GM06990 (cell line): ENCODE measurements at regions not wholly inside any gene's neighbourhood (a gene's known extent, or its start where the extent isn't known, plus 50 kb on each side); places are given as distances from the start of the nearest gene placed in this dataset.

Experiments used
- DNase-seq: peaks from one replicate; pipeline ENCODE4 v3.0.0-alpha.2; 2011; ENCODE audit not compliant: insufficient read length; ENCODE audit errors: extremely low read depth
- H3K27me3 ChIP-seq: replicated peaks from 2 replicates; pipeline ENCODE4 v1.6.0; 2011; ENCODE audit warnings: low read length; ENCODE audit not compliant: control insufficient read depth, insufficient read depth
- H3K36me3 ChIP-seq: 2 replicates; pipeline ENCODE4 v1.5.1; 2011; ENCODE audit warnings: low read length; ENCODE audit not compliant: control insufficient read depth, insufficient read depth
- H3K4me3 ChIP-seq: replicated peaks from 2 replicates; pipeline ENCODE4 v1.5.1; 2011; ENCODE audit warnings: low read depth, mild to moderate bottlenecking, control low read depth, low read length
- TF ChIP-seq, protein P1 (sequence below): IDR thresholded peaks from 2 replicates; pipeline ENCODE4 v1.5.1; 2011; ENCODE audit warnings: low read length, control low read depth, mild to moderate bottlenecking, inconsistent platforms; ENCODE audit not compliant: insufficient read depth, poor library complexity, severe bottlenecking

- TF ChIP-seq, protein P1, sequence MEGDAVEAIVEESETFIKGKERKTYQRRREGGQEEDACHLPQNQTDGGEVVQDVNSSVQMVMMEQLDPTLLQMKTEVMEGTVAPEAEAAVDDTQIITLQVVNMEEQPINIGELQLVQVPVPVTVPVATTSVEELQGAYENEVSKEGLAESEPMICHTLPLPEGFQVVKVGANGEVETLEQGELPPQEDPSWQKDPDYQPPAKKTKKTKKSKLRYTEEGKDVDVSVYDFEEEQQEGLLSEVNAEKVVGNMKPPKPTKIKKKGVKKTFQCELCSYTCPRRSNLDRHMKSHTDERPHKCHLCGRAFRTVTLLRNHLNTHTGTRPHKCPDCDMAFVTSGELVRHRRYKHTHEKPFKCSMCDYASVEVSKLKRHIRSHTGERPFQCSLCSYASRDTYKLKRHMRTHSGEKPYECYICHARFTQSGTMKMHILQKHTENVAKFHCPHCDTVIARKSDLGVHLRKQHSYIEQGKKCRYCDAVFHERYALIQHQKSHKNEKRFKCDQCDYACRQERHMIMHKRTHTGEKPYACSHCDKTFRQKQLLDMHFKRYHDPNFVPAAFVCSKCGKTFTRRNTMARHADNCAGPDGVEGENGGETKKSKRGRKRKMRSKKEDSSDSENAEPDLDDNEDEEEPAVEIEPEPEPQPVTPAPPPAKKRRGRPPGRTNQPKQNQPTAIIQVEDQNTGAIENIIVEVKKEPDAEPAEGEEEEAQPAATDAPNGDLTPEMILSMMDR, result no peak
- no peak overlapping the region for H3K4me3 ChIP-seq
- H3K36me3 ChIP-seq, result no peaks in the 10 kb centered on the region
- no peaks in the 10 kb centered on the region for H3K27me3 ChIP-seq
- peak; percentile 37 for DNase-seq
These were observed 156.8 kb upstream of the BDNF start for GRCh38 chr11:27857014-27857413.

- Histone ChIP-seq H3K27me3 (no peaks in the 10 kb centered on the region; the same call in 1 of the 2 replicates), H3K4me3 (no peak overlapping the region), H3K36me3 (no peaks in the 10 kb centered on the region)
- TF ChIP-seq, protein P1, result no peak
- DNase-seq, result no peak
These were observed 148.2 kb upstream of the BDNF start for GRCh38 chr11:27848423-27848822.

DNA sequence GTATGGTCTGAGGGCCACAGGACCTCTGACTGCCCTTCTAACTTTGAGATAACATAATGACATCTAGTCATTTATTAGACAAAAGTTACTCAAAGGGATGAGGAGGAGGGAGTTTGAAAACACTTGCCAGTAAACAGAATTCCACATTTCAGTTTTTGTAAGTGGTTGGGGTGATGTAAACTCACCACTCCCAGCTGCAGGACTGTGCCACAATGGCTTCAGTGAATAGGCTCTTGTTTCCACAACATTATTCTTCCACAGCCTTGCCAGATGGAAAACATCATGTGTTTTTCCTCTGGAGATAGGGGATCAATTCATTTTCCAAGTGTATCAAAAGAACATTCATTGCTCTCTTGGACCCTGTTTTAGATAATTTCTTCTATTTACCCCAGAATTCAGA is 147.2 kb upstream of the BDNF start:
- no peak for DNase-seq
- Histone ChIP-seq H3K36me3 (no peaks in the 10 kb centered on the region), H3K4me3 (no peak overlapping the region), H3K27me3 (no peaks in the 10 kb centered on the region; the same call in 1 of the 2 replicates)
- TF ChIP-seq, protein P1, result no peak

DNA sequence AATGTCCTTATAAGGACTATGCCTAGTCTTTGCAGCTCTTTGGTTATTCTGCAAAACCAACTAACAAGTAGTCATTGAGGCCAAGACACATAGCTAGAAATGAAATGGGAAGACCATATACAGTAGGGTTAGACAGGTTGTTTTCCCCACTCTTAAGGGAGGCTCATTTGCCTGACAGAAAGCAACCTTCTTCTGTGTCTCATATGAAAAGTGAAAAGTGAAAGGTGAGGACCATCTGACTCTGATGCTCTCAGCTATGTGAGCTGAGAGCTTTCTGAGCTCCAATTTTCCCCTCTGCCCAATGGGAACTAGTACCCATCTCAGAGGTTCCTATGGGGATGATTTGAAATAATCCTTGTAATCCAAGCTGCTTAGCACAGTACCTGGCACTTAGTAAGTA is 142.0 kb upstream of the BDNF start:
- H3K27me3 ChIP-seq, result no peaks in the 10 kb centered on the region
- TF ChIP-seq, protein P1, result no peak
- H3K4me3 ChIP-seq, result no peak overlapping the region
- no peaks in the 10 kb centered on the region for H3K36me3 ChIP-seq
- no peak for DNase-seq

DNA sequence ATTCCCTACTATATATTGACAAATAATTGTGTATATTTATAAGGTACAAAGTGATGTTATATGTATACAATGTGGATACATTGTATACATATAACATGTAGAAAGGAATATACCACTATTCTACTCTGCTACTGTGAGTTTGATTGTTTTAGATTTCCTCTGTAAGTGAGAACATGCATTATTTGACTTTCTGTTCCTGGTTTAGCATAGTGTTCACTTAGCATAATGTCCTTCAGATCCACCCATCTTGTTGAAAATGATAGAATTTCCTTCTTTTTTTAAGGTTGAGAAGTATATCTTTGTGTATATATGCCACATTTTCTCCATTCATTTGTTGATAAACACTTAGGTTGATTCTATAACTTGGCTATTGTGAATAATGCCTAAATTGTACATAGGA is 140.8 kb upstream of the BDNF start:
- Histone ChIP-seq H3K36me3 (no peaks in the 10 kb centered on the region), H3K27me3 (no peaks in the 10 kb centered on the region), H3K4me3 (no peak overlapping the region)
- TF ChIP-seq, protein P1, result no peak
- DNase-seq, result no peak

GRCh38 chr11:27839226-27839913 is 139.1 kb upstream of the BDNF start:
- Histone ChIP-seq H3K36me3 (no peaks in the 10 kb centered on the region), H3K4me3 (no peak overlapping the region), H3K27me3 (no peaks in the 10 kb centered on the region)
- DNase-seq, result no peak
- TF ChIP-seq, protein P1, result peak; percentile 41
